RKO (cell line): ENCODE measurements at regions not wholly inside any gene's neighbourhood (a gene's known extent, or its start where the extent isn't known, plus 50 kb on each side); places are given as distances from the start of the nearest gene placed in this dataset.

Experiments used
- DNase-seq: peaks from one replicate; pipeline ENCODE4 v3.0.0-alpha.2; 2016; ENCODE audit warnings: low spot score

DNA sequence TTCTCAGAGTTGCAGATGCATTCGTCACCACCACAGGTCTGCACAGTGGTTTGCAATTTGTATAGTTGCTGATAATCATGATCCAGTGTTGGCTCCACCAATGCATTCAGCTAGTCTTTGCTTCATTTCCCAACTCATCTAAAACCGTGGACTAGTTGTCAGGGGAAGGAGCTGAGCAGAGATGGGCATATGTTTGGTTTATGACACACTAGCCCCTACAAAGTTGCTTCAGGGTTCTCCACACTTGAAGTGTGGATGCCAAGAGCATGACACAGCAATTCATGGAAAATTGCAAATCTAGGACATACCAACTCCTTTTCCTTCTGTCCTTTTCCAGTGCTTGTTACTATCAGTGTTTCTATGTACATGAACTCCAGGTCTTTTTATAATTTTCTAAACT lies 168.0 kb downstream of the TNFSF13B start:
- DNase-seq = no peak

GRCh38 chr13:108439556-108439955 lies 170.0 kb downstream of the TNFSF13B start:
- DNase-seq = no peak

DNA sequence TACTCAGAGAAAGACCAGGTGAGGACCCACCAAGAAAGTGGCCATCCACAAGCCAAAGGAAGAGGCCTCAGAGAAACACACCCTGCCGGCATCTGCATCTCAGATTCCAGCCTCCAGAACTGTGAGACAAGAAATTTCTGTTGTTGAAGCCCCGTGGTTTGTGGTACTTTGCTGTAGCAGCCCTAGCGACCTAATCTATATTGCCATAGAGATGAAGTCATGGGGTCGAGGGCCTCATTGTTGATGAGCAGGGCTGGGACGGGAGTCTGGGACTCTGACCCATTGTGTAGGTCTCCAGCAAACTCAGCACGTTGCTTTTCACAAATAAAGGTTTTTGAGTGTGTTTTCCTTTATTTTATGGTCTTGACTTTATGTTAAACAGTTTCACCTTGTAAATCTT lies 174.9 kb downstream of the TNFSF13B start:
- DNase-seq = no peak

DNA sequence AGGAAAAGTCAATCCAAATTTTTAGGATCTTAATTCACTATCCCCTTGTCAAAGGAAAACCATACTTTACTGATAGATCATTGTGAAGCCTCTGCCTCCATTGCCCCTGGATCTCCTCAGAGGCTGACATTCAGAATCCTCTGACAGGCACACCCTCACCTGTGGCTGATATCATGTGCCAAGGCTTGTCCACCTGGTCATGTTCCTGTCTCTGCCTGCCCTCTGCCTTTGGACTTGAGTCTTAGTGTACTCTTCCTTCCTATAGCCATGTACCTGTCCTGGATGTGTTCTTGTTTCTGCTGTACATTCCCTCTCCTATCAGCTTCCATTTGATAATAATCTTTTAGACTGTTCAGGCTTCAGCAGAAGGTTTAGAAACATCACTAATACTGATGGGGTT lies 179.4 kb downstream of the TNFSF13B start:
- DNase-seq = no peak

GRCh38 chr13:108451121-108451520 lies 178.3 kb upstream of the MYO16 start:
- DNase-seq = no peak

DNA sequence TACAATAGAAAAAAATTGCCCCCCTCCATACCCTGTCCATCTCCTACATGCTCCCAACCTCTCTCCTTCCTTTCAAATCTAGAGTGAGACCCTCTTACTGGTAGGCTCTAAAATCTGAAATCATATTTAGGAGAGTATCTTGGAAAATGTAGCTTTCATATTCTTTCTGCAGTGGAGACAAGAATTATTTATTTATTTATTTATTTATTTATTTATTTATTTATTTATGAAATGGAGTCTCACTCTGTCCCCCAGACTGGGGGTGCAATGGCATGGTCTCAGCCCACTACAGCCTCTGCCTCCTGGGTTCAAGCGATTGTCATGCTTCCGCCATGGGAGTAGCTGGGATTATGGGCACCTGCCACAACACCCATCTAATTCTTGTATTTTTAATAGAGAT lies 174.1 kb upstream of the MYO16 start:
- DNase-seq = no peak

DNA sequence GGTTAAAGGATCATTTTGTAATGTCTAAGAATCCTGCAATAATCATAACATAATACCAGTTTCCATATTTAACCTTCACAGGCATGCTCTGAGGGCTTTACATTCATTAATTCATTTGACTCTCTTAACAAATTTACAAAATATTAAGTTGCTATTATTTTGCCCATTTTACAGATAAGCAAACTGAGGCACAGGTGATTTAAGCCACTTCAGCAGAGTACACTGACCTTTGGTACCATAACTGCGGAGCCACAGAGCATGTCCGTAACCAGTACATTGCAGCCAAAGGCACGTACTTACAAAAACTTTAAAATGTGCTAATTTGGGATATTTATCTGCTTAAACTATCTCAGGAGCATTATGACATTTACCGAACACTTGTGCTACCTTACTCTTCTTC lies 169.4 kb upstream of the MYO16 start:
- DNase-seq = no peak

DNA sequence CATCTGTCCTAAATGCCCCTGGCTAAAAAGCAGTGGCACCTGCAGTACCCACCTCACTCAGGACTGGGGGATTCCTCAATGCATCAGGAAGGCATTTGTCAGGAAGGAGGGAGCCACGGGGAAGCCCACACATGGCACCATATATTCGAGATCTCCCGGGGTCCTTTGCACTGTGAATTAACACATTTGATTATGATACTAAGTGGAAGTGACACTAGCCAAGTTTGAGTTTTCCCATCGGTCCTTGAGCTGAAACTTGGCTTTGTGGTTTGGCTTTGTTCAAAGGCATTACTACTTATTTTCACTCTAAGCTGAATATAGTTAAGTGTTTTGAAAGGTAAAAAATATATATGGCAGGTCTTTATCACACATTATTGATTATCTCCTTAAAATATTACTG lies 168.7 kb upstream of the MYO16 start:
- DNase-seq = no peak

- DNase-seq = peak; percentile 94
These were observed 166.1 kb upstream of the MYO16 start for GRCh38 chr13:108463340-108463739.

DNA sequence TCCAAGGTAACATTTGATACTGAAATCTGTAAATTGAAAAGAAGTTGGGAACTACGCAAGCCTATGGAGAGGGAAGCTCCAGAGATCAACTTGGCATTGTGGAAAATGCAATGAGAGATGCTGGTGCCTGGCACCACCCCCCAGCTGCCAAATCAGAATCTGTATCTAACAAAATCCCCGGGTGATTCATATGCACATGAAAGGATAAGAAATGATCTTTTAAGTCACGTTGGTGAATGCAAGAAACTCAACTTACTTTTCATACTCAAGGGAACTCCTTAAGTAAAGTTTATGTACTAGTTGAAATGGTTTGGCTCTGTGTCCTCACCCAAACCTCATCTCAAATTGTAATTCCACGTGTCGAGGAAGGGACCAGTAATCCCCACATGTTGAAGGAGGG lies 158.5 kb upstream of the MYO16 start:
- DNase-seq = no peak

DNA sequence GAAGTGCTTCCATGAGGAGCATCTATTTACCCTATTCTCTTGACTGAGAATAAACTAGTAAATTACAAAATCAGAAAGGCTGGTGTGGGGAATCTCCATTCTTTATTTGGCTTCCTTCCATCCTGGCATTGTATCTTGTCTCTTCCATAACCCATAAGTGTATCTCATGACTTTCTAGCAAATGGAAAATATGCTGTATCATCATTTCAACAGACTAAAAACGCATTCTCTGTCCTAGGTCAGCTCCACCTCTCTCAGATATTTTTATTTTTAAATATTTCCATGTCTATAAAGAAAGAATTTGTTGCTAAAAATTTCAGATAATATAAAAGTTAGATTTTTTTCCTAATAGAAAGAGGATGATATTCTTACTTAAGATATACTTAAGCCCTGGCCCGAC lies 154.2 kb upstream of the MYO16 start:
- no peak for DNase-seq

DNA sequence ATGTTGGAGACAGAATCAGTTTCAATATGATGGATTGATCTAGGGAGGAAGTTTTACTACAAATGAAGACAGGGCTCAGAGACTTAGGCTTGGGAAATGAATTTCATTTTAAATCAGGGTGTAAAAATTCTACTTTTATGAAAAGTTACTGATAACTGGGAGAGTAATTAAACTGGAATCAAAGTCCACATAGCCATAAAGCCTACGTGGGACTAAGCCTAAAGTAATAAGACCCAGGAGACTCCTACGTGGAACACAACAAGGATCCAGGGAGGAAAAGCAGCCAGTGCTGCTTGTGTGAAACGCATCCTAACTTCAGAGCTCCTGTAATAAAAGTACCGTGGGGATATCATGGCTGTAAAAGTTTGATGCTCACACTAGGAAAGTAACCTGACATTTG lies 152.0 kb upstream of the MYO16 start:
- DNase-seq = no peak

DNA sequence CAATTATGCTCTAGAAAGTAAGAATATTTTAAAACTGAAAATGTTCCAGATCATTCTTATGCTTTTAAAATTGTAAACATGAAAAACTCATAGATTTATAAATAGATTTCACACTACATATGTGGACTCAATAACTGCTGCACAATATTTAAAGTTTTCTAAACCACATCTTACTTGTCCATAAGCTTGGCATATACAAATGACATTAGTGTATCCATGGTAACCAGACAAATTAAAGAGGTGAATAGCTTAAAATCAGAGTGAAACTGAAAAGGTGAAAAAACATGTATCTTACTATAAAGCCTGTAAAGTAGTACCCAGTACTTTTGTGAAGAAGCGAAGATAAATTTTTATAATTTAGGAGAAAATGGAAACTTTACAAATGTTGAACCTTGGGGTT lies 151.2 kb upstream of the MYO16 start:
- no peak for DNase-seq

GRCh38 chr13:108483981-108484380 lies 145.4 kb upstream of the MYO16 start:
- no peak for DNase-seq

- DNase-seq = no peak
These were observed 143.3 kb upstream of the MYO16 start for GRCh38 chr13:108486096-108486495.

GRCh38 chr13:108494991-108495645 lies 134.3 kb upstream of the MYO16 start:
- no peak for DNase-seq

DNA sequence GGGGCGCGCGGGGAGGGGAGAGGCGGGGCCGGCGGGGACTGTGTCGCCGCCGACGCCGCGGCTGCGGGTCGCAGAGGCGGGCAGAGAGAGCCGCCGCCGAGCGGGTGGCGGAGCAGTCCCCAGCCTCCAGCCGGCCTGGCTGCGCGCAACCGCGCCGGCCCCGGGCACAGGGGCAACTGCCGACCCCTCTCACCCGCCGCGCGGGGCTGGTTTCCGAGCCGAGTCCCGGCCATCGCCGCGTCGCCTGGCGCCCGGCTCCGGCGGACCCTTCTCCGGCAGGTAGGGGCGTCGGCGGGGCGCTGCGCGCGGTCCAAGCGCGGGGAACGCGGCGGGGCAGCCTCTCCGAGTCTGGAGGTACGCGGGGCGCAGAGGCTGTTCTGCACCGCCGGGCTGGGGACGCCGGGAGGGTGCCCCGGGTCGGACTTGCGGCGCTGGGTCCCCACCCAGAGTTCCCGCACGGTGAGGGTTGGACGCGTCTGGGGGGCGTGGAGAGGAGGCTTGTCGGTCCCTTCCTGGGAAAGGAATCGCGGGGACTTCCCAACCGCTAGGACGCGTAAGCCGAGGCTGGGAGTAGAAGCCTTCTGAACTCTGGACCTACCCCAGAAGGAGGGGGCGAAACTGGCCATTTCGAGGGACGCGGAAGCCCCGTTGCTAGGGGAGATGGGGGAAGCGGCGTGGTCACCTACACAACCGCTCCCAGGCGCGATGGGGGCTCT lies 133.6 kb upstream of the MYO16 start:
- no peak for DNase-seq

- no peak for DNase-seq
These were observed 132.8 kb upstream of the MYO16 start for GRCh38 chr13:108496362-108497210.

- DNase-seq = no peak
These were observed 128.7 kb upstream of the MYO16 start for GRCh38 chr13:108500711-108501110.

- peak; percentile 61 for DNase-seq
These were observed 121.1 kb upstream of the MYO16 start for GRCh38 chr13:108508263-108508662.

DNA sequence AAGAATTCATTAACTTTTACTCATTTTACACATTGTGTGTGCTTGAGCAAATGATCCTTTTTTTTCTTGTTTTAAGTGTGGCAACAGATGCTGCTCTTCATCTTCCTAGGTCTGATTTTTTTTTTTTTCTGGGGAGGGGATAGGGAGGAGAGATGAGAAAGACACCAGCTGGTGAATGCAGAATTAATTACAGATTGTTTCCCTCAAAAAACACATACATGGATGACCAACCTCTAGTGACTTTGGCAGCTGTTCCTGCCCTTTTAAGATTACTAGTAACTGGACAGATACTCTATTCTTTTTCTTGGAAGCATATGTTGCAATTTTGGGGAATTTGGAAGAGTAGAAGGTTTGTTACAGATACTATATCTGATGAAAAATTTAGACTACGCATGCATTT lies 103.6 kb upstream of the MYO16 start:
- no peak for DNase-seq

- no peak for DNase-seq
These were observed 103.1 kb upstream of the MYO16 start for GRCh38 chr13:108526286-108526685.

- DNase-seq = no peak
These were observed 101.6 kb upstream of the MYO16 start for GRCh38 chr13:108527844-108528243.
